CD8-positive, alpha-beta memory T cell (primary cell): ENCODE measurements at regions not wholly inside any gene's neighbourhood (a gene's known extent, or its start where the extent isn't known, plus 50 kb on each side); places are given as distances from the start of the nearest gene placed in this dataset.
"Not testable (repeated sequence)": the region's sequence is repeated elsewhere in the genome, so short reads cannot be mapped to it uniquely, and the experiment has no call there.

Source experiments
- CTCF ChIA-PET: fragments of 350-600 bp; sonication (Branson Sonifier 250); formaldehyde crosslinking; loops from one replicate; lab custom pipeline; 2021; ENCODE audit warnings: antibody characterized with exemption; lab: Charles Lee
- POLR2A ChIA-PET: fragments of 350-600 bp; sonication (Branson Sonifier 250); formaldehyde crosslinking; loops from one replicate; lab custom pipeline; 2021; ENCODE audit warnings: antibody characterized with exemption; lab: Charles Lee
- DNase-seq, 5 donors: peaks; one replicate each; pipeline versions ENCODE4 v3.0.0 to v3.0.0-alpha.2; 2020 to 2022; ENCODE audit warnings: mixed read lengths in 1 of 5
- H3K27ac ChIP-seq: one replicate; pipeline ENCODE4 v1.7.0; 2013; ENCODE audit warnings: low read depth, mild to moderate bottlenecking, low read length, moderate library complexity
- H3K27me3 ChIP-seq: 2 replicates; pipeline ENCODE4 v1.7.0; 2013; ENCODE audit warnings: low read length, mild to moderate bottlenecking; ENCODE audit not compliant: insufficient read depth, poor library complexity, severe bottlenecking
- H3K36me3 ChIP-seq: 2 replicates; pipeline ENCODE4 v1.7.0; 2013; ENCODE audit warnings: mild to moderate bottlenecking, low read length, moderate library complexity; ENCODE audit not compliant: insufficient read depth
- H3K4me1 ChIP-seq: 2 replicates; pipeline ENCODE4 v1.7.0; 2013; ENCODE audit warnings: mild to moderate bottlenecking, low read length, moderate library complexity; ENCODE audit not compliant: insufficient read depth
- H3K4me3 ChIP-seq: 2 replicates; pipeline ENCODE4 v1.7.0; 2013; ENCODE audit warnings: mild to moderate bottlenecking, low read length
- H3K9me3 ChIP-seq: 2 replicates; pipeline ENCODE4 v1.7.0; 2013; ENCODE audit warnings: mild to moderate bottlenecking, low read length
- H3K27ac Mint-ChIP-seq, 8 donors: one replicate each; pipeline ENCODE4 v1.8.0; 2020 to 2021; ENCODE audit warnings: mixed read lengths in 8 of 8, mild to moderate bottlenecking in 6 of 8, inconsistent platforms in 3 of 8, moderate library complexity in 3 of 8
- H3K27me3 Mint-ChIP-seq, 2 donors: one replicate each; pipeline ENCODE4 v1.8.0; 2020 to 2021; ENCODE audit warnings: mixed read lengths in 2 of 2, mild to moderate bottlenecking in 1 of 2, moderate library complexity in 1 of 2
- H3K36me3 Mint-ChIP-seq, 3 donors: one replicate each; pipeline ENCODE4 v1.8.0; 2020 to 2021; ENCODE audit warnings: mixed read lengths in 3 of 3, inconsistent platforms in 1 of 3, mild to moderate bottlenecking in 1 of 3
- H3K4me1 Mint-ChIP-seq, 3 donors: one replicate each; pipeline ENCODE4 v1.8.0; 2020 to 2021; ENCODE audit warnings: mixed read lengths in 3 of 3, inconsistent platforms in 1 of 3, mild to moderate bottlenecking in 1 of 3
- H3K4me3 Mint-ChIP-seq, 7 donors: one replicate each; pipeline ENCODE4 v1.8.0; 2020 to 2021; ENCODE audit warnings: mixed read lengths in 7 of 7, mild to moderate bottlenecking in 6 of 7, moderate library complexity in 4 of 7, inconsistent platforms in 2 of 7
- H3K9me3 Mint-ChIP-seq, 5 donors: one replicate each; pipeline ENCODE4 v1.8.0; 2020 to 2022; ENCODE audit warnings: mixed read lengths in 5 of 5, mild to moderate bottlenecking in 3 of 5, moderate library complexity in 2 of 5, inconsistent platforms in 1 of 5

DNA sequence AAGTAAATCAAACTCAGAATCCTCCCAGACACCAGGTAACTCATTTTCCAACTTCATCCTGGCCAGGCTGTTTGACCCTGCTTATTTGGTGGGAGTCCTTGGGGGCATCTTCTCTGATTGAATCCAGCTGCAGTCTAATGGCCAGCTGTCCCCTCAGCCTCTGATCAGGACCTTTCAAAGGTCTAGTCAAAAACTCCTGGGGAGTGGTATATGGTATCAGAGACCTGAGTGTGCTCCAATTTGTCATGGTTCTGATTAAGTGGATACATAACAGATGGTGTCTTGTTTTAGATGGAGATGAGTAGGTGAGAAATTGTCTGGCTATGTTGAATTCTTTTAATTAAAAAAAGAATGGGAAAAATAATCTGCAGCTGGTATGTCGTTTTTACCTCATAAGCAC lies 842.6 kb upstream of the ACVR2A start:
- CTCF ChIA-PET: no interaction called here
- Histone ChIP-seq H3K36me3 (no peaks in the 10 kb centered on the region), H3K4me3 (no peak overlapping the region), H3K27ac (no peak overlapping the region), H3K9me3 (no peaks in the 10 kb centered on the region), H3K4me1 (no peaks in the 10 kb centered on the region), H3K27me3 (no peaks in the 10 kb centered on the region)
- no peaks in the 10 kb centered on the region for H3K36me3 Mint-ChIP-seq
- DNase-seq: no peak
- POLR2A ChIA-PET: no interaction called here
- peaks cover 0 to 5% (median 0%) of the 10 kb centered on the region in 5 donors for H3K9me3 Mint-ChIP-seq
- no peak overlapping the region for H3K27ac Mint-ChIP-seq
- no peaks in the 10 kb centered on the region for H3K27me3 Mint-ChIP-seq
- no peak overlapping the region for H3K4me3 Mint-ChIP-seq
- H3K4me1 Mint-ChIP-seq: no peaks in the 10 kb centered on the region

DNA sequence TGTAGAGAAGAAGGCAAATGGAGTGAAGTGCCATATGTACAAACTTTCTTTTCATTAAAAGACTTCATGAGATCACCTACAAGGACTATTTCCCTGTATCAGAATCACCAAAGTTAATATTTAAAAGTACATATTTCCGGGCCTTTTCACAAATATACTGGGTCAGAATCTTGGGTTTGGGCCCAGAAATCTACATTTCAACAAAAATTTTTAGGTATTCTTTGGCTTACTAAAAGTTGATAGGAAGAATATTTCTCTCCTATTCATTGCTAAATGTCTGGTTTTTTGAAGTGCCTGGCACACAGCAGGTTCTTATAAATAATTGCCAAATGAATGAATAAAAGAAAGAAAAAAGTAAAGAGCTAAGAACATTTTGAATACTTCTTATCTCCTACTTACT lies 843.8 kb upstream of the ACVR2A start:
- H3K27me3 Mint-ChIP-seq: no peaks in the 10 kb centered on the region
- H3K9me3 Mint-ChIP-seq: peaks cover 0 to 5% (median 0%) of the 10 kb centered on the region in 5 donors
- no peaks in the 10 kb centered on the region for H3K9me3 ChIP-seq
- H3K36me3 Mint-ChIP-seq: no peaks in the 10 kb centered on the region
- H3K4me1 ChIP-seq: no peaks in the 10 kb centered on the region
- CTCF ChIA-PET: no interaction called here
- no peaks in the 10 kb centered on the region for H3K27me3 ChIP-seq
- H3K27ac Mint-ChIP-seq: no peak overlapping the region
- H3K4me1 Mint-ChIP-seq: no peaks in the 10 kb centered on the region
- no peak overlapping the region for H3K4me3 ChIP-seq
- no peak overlapping the region for H3K4me3 Mint-ChIP-seq
- no peaks in the 10 kb centered on the region for H3K36me3 ChIP-seq
- no peak for DNase-seq
- no peak overlapping the region for H3K27ac ChIP-seq
- POLR2A ChIA-PET: no interaction called here

- H3K27ac Mint-ChIP-seq, H3K27me3 Mint-ChIP-seq, H3K27ac ChIP-seq, H3K9me3 Mint-ChIP-seq, H3K9me3 ChIP-seq, H3K4me3 ChIP-seq, H3K4me1 Mint-ChIP-seq, H3K27me3 ChIP-seq, H3K36me3 Mint-ChIP-seq, POLR2A ChIA-PET, H3K4me3 Mint-ChIP-seq, H3K36me3 ChIP-seq, CTCF ChIA-PET, DNase-seq, H3K4me1 ChIP-seq: not testable (repeated sequence)
Observed at GRCh38 chr2:147000151-147000550, 844.7 kb upstream of the ACVR2A start.

DNA sequence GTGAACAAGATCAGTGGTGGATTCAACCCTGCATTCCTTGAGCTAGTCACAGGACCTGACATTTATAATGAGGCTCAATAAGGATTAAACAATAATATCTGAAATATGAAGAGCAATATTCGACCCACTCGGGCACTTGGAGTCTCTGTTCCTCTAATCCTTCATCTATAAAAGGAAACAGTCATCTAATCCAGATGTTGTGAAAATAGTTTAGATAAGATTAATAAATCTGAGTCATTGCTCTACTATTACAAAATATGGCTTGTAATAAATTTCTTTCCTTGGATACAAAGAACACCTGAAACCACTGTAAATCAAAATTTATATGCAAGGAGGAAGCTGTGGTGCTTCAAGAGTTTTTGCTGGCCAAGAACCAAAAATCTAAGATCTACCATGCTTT lies 846.9 kb upstream of the ACVR2A start:
- Mint-ChIP-seq H3K27ac (no peak overlapping the region), H3K36me3 (no peaks in the 10 kb centered on the region)

DNA sequence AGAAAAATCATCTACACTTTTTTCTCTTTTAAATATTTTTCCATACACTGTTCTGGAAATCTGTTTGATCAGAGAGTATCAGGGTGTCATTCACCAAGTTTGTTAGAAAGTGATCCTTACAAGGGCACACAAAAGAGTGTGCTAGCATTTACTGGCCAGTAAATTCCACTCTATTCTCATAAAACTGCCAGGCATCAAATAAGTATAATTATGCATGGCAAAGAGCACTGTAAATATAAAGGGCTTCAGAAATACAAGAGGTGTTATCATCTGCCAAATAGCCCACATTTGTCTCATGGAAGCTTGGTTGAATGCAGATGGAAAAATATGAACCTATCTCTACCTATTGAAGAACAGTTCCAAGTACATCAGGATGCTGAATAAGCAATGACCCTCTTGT lies 847.3 kb upstream of the ACVR2A start:
- Histone ChIP-seq H3K36me3 (no peaks in the 10 kb centered on the region), H3K4me3 (no peak overlapping the region), H3K4me1 (no peaks in the 10 kb centered on the region), H3K9me3 (no peaks in the 10 kb centered on the region), H3K27me3 (no peaks in the 10 kb centered on the region), H3K27ac (no peak overlapping the region)
- Mint-ChIP-seq H3K4me1 (no peaks in the 10 kb centered on the region), H3K36me3 (no peaks in the 10 kb centered on the region), H3K27me3 (peaks cover 0 to 4% of the 10 kb centered on the region in 2 donors), H3K9me3 (peaks cover 0 to 2% (median 0%) of the 10 kb centered on the region in 5 donors), H3K4me3 (no peak overlapping the region), H3K27ac (no peak overlapping the region)
- CTCF ChIA-PET: no interaction called here
- no peak for DNase-seq
- POLR2A ChIA-PET: no interaction called here

More for the DNA sequence above, 846.9 kb upstream of the ACVR2A start:
- POLR2A ChIA-PET: no interaction called here
- Histone ChIP-seq H3K27me3 (no peaks in the 10 kb centered on the region), H3K4me3 (no peak overlapping the region), H3K36me3 (no peaks in the 10 kb centered on the region), H3K27ac (no peak overlapping the region), H3K9me3 (no peaks in the 10 kb centered on the region), H3K4me1 (no peaks in the 10 kb centered on the region)
- Mint-ChIP-seq H3K4me3 (no peak overlapping the region), H3K27me3 (peaks cover 0 to 4% of the 10 kb centered on the region in 2 donors), H3K9me3 (peaks cover 0 to 2% (median 0%) of the 10 kb centered on the region in 5 donors), H3K4me1 (no peaks in the 10 kb centered on the region)
- DNase-seq: no peak
- CTCF ChIA-PET: no interaction called here

DNA sequence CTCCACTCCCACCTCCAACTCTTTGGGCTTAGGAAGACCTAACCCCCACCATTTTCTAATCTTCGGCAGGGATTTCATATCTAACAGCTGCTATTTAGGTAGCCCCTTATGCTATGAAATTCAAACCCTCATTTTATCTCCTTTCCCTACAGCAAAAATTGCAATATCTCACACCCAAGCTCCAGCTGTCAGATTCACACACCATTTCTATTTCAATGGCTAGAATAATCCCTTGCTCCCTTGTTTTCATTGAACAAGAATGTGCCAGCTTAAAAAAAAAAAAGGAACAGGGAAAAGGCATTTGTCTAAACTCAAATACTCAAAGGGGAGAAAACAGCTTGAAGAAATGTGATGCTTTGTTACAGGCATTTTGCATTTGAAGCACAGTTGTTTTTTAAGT lies 850.6 kb upstream of the ACVR2A start:
- no peaks in the 10 kb centered on the region for H3K27me3 ChIP-seq
- H3K27me3 Mint-ChIP-seq: peaks cover 0 to 4% of the 10 kb centered on the region in 2 donors
- H3K9me3 ChIP-seq: no peaks in the 10 kb centered on the region
- H3K36me3 Mint-ChIP-seq: no peaks in the 10 kb centered on the region
- no peak overlapping the region for H3K4me3 ChIP-seq
- no peak overlapping the region for H3K27ac Mint-ChIP-seq
- no peak overlapping the region for H3K27ac ChIP-seq
- ChIA-PET CTCF (no interaction called here), POLR2A (no interaction called here)
- H3K4me1 Mint-ChIP-seq: no peaks in the 10 kb centered on the region
- no peak for DNase-seq
- H3K4me1 ChIP-seq: no peaks in the 10 kb centered on the region
- H3K9me3 Mint-ChIP-seq: no peaks in the 10 kb centered on the region
- H3K36me3 ChIP-seq: no peaks in the 10 kb centered on the region
- no peak overlapping the region for H3K4me3 Mint-ChIP-seq

GRCh38 chr2:146992466-146992865 lies 852.4 kb upstream of the ACVR2A start:
- H3K9me3 ChIP-seq: no peaks in the 10 kb centered on the region
- no peak overlapping the region for H3K4me3 ChIP-seq
- Mint-ChIP-seq H3K36me3 (no peaks in the 10 kb centered on the region), H3K4me1 (no peaks in the 10 kb centered on the region), H3K27ac (no peak overlapping the region), H3K9me3 (no peaks in the 10 kb centered on the region), H3K4me3 (no peak overlapping the region), H3K27me3 (peaks cover 0 to 4% of the 10 kb centered on the region in 2 donors)
- ChIA-PET CTCF (no interaction called here), POLR2A (no interaction called here)
- no peaks in the 10 kb centered on the region for H3K36me3 ChIP-seq
- H3K27ac ChIP-seq: no peak overlapping the region
- no peak for DNase-seq
- no peaks in the 10 kb centered on the region for H3K4me1 ChIP-seq
- no peaks in the 10 kb centered on the region for H3K27me3 ChIP-seq

- Histone ChIP-seq H3K27me3 (no peaks in the 10 kb centered on the region), H3K36me3 (no peaks in the 10 kb centered on the region), H3K9me3 (no peaks in the 10 kb centered on the region), H3K4me1 (no peaks in the 10 kb centered on the region), H3K4me3 (no peak overlapping the region), H3K27ac (no peak overlapping the region)
- Mint-ChIP-seq H3K4me3 (no peak overlapping the region), H3K9me3 (no peaks in the 10 kb centered on the region), H3K36me3 (no peaks in the 10 kb centered on the region), H3K27ac (no peak overlapping the region), H3K4me1 (no peaks in the 10 kb centered on the region), H3K27me3 (peaks cover 0 to 4% of the 10 kb centered on the region in 2 donors)
- ChIA-PET CTCF (no interaction called here), POLR2A (no interaction called here)
- no peak for DNase-seq
Observed at GRCh38 chr2:146992057-146992456, 852.8 kb upstream of the ACVR2A start.
